ENCODE measurements at regions not wholly inside any gene's neighbourhood (a gene's known extent, or its start where the extent isn't known, plus 50 kb on each side); places are given as distances from the start of the nearest gene placed in this dataset.

- no TSS peak for BruUV-seq (replicated peaks)
- no peak for DNase-seq (ENCODE audit: low read depth, low spot score)
- H3K4me1 ChIP-seq (ENCODE audit: control insufficient read depth, insufficient read depth, low read length) = no peaks in the 10 kb centered on the region
- H3K4me3 ChIP-seq (ENCODE audit: low read depth in 2 of 2, low read length in 2 of 2) = no peak overlapping the region
- ChIA-PET POLR2A (no interaction called here), CTCF (no interaction called here)
- no peak for ATAC-seq
- no peak overlapping the region for H3K27ac ChIP-seq (ENCODE audit: low read length)
- H3K36me3 ChIP-seq (ENCODE audit: control insufficient read depth, insufficient read depth, low read length) = no peaks in the 10 kb centered on the region
- in situ Hi-C loops (cut with HindIII; ENCODE audit: low pct_unique_long_range_greater_than_20kb, low sequenced_read_pairs) = no loop called here
- H3K27me3 ChIP-seq (ENCODE audit: control insufficient read depth, insufficient read depth, low read length) = no peaks in the 10 kb centered on the region
- intact Hi-C loops (cut with micrococcal nuclease; ENCODE audit: unreplicated experiment) = no loop called here
- H3K9me3 ChIP-seq (ENCODE audit: control insufficient read depth, insufficient read depth, low read depth, low read length) = no peaks in the 10 kb centered on the region
- TF ChIP-seq POLR2AphosphoS5 (IDR thresholded peaks at IDR 0.05; ENCODE audit: low read depth, low read length) (no peak), CTCF (IDR thresholded peaks at IDR 0.05) (no peak), SIN3A (IDR thresholded peaks at IDR 0.05; ENCODE audit: borderline replicate concordance, insufficient read depth, low read depth, low read length) (no peak), TCF7L2 (IDR thresholded peaks at IDR 0.05; ENCODE audit: low read depth, low read length) (no peak), REST (IDR thresholded peaks at IDR 0.05; ENCODE audit: insufficient read depth in 1 of 2, low read depth in 2 of 2, low read length in 1 of 2) (no peak)
These were observed 165.8 kb downstream of the MAF start for GRCh38 chr16:79434771-79435170.

- BruUV-seq (replicated peaks) = no TSS peak
- in situ Hi-C loops (cut with HindIII; ENCODE audit: low pct_unique_long_range_greater_than_20kb, low sequenced_read_pairs) = no loop called here
- intact Hi-C loops (cut with micrococcal nuclease; ENCODE audit: unreplicated experiment) = no loop called here
- DNase-seq (ENCODE audit: low read depth, low spot score) (no peak), ATAC-seq (no peak)
- no peak for TF ChIP-seq POLR2AphosphoS5 (IDR thresholded peaks at IDR 0.05; ENCODE audit: low read depth, low read length)
- TF ChIP-seq SIN3A (IDR thresholded peaks at IDR 0.05; ENCODE audit: borderline replicate concordance, insufficient read depth, low read depth, low read length) = no peak
- TF ChIP-seq REST (IDR thresholded peaks at IDR 0.05; ENCODE audit: insufficient read depth in 1 of 2, low read depth in 2 of 2, low read length in 1 of 2) = no peak
- TF ChIP-seq TCF7L2 (IDR thresholded peaks at IDR 0.05; ENCODE audit: low read depth, low read length) = no peak
- no peak for TF ChIP-seq CTCF (IDR thresholded peaks at IDR 0.05)
- Histone ChIP-seq H3K4me3 (ENCODE audit: low read depth in 2 of 2, low read length in 2 of 2) (no peak overlapping the region), H3K27ac (ENCODE audit: low read length) (no peak overlapping the region), H3K9me3 (ENCODE audit: control insufficient read depth, insufficient read depth, low read depth, low read length) (no peaks in the 10 kb centered on the region), H3K27me3 (ENCODE audit: control insufficient read depth, insufficient read depth, low read length) (no peaks in the 10 kb centered on the region), H3K36me3 (ENCODE audit: control insufficient read depth, insufficient read depth, low read length) (no peaks in the 10 kb centered on the region), H3K4me1 (ENCODE audit: control insufficient read depth, insufficient read depth, low read length) (no peaks in the 10 kb centered on the region)
- ChIA-PET CTCF (no interaction called here), POLR2A (no interaction called here)
These were observed 166.4 kb downstream of the MAF start for GRCh38 chr16:79434092-79434491.
